Spleen (tissue), 11 donors: ENCODE measurements at regions not wholly inside any gene's neighbourhood (a gene's known extent, or its start where the extent isn't known, plus 50 kb on each side); places are given as distances from the start of the nearest gene placed in this dataset.

ENCODE experiments used
- DNase-seq: peaks from one replicate; pipeline ENCODE4 v3.0.0-alpha.2; 2020
- H3K27ac ChIP-seq, 8 donors: fragments of 200-600 bp; sonication (generic) in 7 of 8; 1 replicate in 4 of 8; 2 replicates in 4 of 8; pipeline versions ENCODE4 v1.5.0 to v1.8.0; 2016 to 2021; ENCODE audit warnings: inconsistent platforms in 4 of 8, mild to moderate bottlenecking in 4 of 8, moderate library complexity in 1 of 8
- H3K27me3 ChIP-seq, 7 donors: fragments of 200-600 bp; sonication (generic) in 6 of 7; replicated peaks in 1 of 7; 1 replicate in 4 of 7; 2 replicates in 3 of 7; pipeline versions ENCODE4 v1.5.0 to v1.8.0; 2016 to 2021; ENCODE audit warnings: inconsistent platforms in 3 of 7, mild to moderate bottlenecking in 1 of 7
- H3K36me3 ChIP-seq, 6 donors: fragments of 200-600 bp; sonication (generic) in 5 of 6; 1 replicate in 4 of 6; 2 replicates in 2 of 6; pipeline versions ENCODE4 v1.5.0 to v1.8.0; 2016 to 2021; ENCODE audit warnings: inconsistent platforms in 2 of 6
- H3K4me1 ChIP-seq, 6 donors: fragments of 200-600 bp; sonication (generic) in 5 of 6; 1 replicate in 3 of 6; 2 replicates in 3 of 6; pipeline versions ENCODE4 v1.5.0 to v1.8.0; 2016 to 2021; ENCODE audit warnings: inconsistent platforms in 3 of 6
- H3K4me3 ChIP-seq, 8 donors: fragments of 200-600 bp; sonication (generic) in 7 of 8; 1 replicate in 4 of 8; 2 replicates in 4 of 8; pipeline versions ENCODE4 v1.5.0 to v1.8.0; 2016 to 2021; ENCODE audit warnings: inconsistent platforms in 4 of 8, mild to moderate bottlenecking in 4 of 8, moderate library complexity in 2 of 8
- H3K9me3 ChIP-seq, 8 donors: fragments of 200-600 bp; sonication (generic) in 7 of 8; 1 replicate in 4 of 8; 2 replicates in 4 of 8; pipeline versions ENCODE4 v1.5.0 to v1.8.0; 2016 to 2021; ENCODE audit warnings: inconsistent platforms in 4 of 8
- POLR2A ChIP-seq, 3 donors: fragments of 450-650 bp; IDR thresholded peaks; one replicate each; pipeline ENCODE4 v1.5.1; 2017; ENCODE audit warnings: antibody characterized with exemption in 3 of 3, mild to moderate bottlenecking in 1 of 3
- POLR2AphosphoS5 ChIP-seq, 3 donors: sonication (generic); formaldehyde crosslinking; IDR thresholded peaks; one replicate each; pipeline ENCODE4 v1.5.1; 2017; ENCODE audit warnings: antibody characterized with exemption in 3 of 3
- WGBS, 5 donors: extraction: QIAGEN DNeasy Blood & Tissue Kit in 3 of 5; methylation state at CpG; one replicate each; pipeline versions ENCODE4 v1.1.5 to v1.1.7; 2013 to 2018; 5-methylcytosine and 5-hydroxymethylcytosine counted together
- intact Hi-C: fragments of 100-400 bp; cut with DNase I; formaldehyde crosslinking; loops from one replicate; pipeline ENCODE4 v1.15.0; 2023; ENCODE audit warnings: low total_unique reads
- TF ChIP-seq, protein P1 (sequence below), 11 experiments: fragments of 200-600 bp in 7 of 11; fragments of 450-650 bp in 4 of 11; sonication (generic) in 4 of 11; IDR thresholded peaks in 8 of 11; conservative IDR thresholded peaks in 3 of 11; 1 replicate in 7 of 11; 2 replicates in 4 of 11; pipeline versions ENCODE4 v1.4.0 to v1.8.0; 2016 to 2021; ENCODE audit warnings: antibody characterized with exemption in 11 of 11, inconsistent platforms in 4 of 11, mild to moderate bottlenecking in 1 of 11
- donor health status: healthy with polysubstance abuse.
- donor health status: DM: no; HTN: no; CAD: no; lungs with moderate emphysema.
- donor health status: DM: no; HTN: no; CAD: no.
- donor health status: Bipolar disorder and iron deficiency.
- donor health status: healthy.
- donor health status: DM: no; HTN: no; CAD: no.
- donor health status: DM: yes; HTN: yes; CAD: no.

DNA sequence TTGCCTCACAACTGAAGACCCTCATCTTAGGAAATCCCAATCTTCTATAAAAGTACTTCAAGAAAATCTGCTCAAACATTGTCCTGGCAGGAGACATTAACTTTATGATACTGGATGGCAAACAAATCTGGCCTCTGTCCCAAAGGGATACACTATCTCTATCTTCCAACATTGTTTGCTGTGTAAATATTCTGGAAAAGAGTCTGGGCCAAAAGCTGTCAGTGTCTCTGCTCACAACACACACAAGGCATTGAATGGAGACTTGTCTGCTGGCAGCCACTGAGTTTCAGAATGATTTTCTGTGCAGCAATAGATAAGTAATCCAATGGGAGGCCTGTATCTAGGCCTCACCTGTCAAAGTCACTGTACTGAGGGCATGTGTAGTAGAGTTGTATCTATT lies 471.1 kb downstream of the DMAC1 start:
- TF ChIP-seq POLR2A (IDR thresholded peaks at IDR 0.05) (no peak), POLR2AphosphoS5 (IDR thresholded peaks at IDR 0.05) (no peak)
- TF ChIP-seq, protein P1, sequence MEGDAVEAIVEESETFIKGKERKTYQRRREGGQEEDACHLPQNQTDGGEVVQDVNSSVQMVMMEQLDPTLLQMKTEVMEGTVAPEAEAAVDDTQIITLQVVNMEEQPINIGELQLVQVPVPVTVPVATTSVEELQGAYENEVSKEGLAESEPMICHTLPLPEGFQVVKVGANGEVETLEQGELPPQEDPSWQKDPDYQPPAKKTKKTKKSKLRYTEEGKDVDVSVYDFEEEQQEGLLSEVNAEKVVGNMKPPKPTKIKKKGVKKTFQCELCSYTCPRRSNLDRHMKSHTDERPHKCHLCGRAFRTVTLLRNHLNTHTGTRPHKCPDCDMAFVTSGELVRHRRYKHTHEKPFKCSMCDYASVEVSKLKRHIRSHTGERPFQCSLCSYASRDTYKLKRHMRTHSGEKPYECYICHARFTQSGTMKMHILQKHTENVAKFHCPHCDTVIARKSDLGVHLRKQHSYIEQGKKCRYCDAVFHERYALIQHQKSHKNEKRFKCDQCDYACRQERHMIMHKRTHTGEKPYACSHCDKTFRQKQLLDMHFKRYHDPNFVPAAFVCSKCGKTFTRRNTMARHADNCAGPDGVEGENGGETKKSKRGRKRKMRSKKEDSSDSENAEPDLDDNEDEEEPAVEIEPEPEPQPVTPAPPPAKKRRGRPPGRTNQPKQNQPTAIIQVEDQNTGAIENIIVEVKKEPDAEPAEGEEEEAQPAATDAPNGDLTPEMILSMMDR (IDR thresholded peaks at IDR 0.05 in 8 of 11, conservative IDR thresholded peaks at IDR 0.05 in 3 of 11) = no peak
- no peaks in the 10 kb centered on the region for H3K27me3 ChIP-seq
- no peaks in the 10 kb centered on the region for H3K4me1 ChIP-seq
- intact Hi-C loops = no loop called here
- no peak overlapping the region for H3K27ac ChIP-seq
- no peak overlapping the region for H3K4me3 ChIP-seq
- DNase-seq = no peak
- H3K36me3 ChIP-seq = no peaks in the 10 kb centered on the region
- no peaks in the 10 kb centered on the region for H3K9me3 ChIP-seq

DNA sequence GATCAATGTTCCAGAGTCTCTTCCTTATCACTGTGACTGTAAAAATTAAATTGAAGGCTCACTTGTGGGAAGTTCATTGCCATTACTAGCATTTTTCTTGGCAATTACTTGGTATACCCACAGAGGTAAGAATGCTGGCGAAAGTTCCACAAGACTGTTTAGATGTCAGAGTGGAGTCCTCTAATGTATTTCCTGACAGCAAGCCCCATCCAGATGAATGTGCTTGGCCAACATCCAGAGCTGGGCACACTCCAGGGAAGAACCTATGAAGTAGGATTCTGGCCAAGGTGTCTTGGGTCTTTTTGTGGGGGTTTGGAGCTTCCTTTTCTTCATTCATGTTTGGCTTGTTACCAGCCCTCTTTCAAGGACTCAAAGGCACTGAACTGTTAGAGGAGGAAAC lies 473.6 kb downstream of the DMAC1 start:
- H3K36me3 ChIP-seq = no peaks in the 10 kb centered on the region
- no peak overlapping the region for H3K27ac ChIP-seq
- no peak for DNase-seq
- H3K9me3 ChIP-seq = no peaks in the 10 kb centered on the region
- 74 to 95% (median 90%) methylated on average over 1 of the region's 1 CpG for WGBS, 5 donors
- no peaks in the 10 kb centered on the region for H3K27me3 ChIP-seq
- TF ChIP-seq POLR2AphosphoS5 (IDR thresholded peaks at IDR 0.05) = no peak
- TF ChIP-seq, protein P1 (IDR thresholded peaks at IDR 0.05 in 8 of 11, conservative IDR thresholded peaks at IDR 0.05 in 3 of 11) = no peak
- TF ChIP-seq POLR2A (IDR thresholded peaks at IDR 0.05) = no peak
- H3K4me1 ChIP-seq = no peaks in the 10 kb centered on the region
- no peak overlapping the region for H3K4me3 ChIP-seq
- intact Hi-C loops = no loop called here

DNA sequence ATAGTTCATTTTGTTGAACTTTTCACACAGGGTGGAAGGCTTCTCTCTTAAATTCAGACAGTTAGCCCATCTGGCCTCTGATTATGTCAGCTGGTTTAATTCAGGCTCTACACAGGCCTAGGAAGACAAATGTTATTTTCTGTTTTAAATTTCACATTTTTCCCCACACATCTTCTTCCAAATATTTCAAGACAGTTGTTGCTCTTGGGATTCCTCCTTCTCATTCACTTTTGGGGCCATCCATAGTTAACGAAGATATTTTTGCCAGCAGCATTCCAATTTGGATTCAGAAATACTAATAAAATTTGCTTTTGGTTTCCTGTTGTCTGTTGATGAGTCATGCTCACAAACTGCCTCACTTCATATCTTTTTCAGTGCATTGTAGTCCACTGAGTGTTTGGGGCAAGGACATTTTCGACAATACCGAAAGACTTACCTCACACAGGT lies 475.4 kb downstream of the DMAC1 start:
- Histone ChIP-seq H3K36me3 (no peaks in the 10 kb centered on the region), H3K9me3 (no peaks in the 10 kb centered on the region), H3K4me3 (no peak overlapping the region), H3K4me1 (no peaks in the 10 kb centered on the region), H3K27ac (no peak overlapping the region), H3K27me3 (no peaks in the 10 kb centered on the region)
- intact Hi-C loops = no loop called here
- TF ChIP-seq POLR2A (IDR thresholded peaks at IDR 0.05) (no peak), POLR2AphosphoS5 (IDR thresholded peaks at IDR 0.05) (no peak)
- TF ChIP-seq, protein P1 (IDR thresholded peaks at IDR 0.05 in 8 of 11, conservative IDR thresholded peaks at IDR 0.05 in 3 of 11) = no peak
- 80 to 95% (median 90%) methylated on average over 3 of the region's 3 CpGs for WGBS, 5 donors
- no peak for DNase-seq

DNA sequence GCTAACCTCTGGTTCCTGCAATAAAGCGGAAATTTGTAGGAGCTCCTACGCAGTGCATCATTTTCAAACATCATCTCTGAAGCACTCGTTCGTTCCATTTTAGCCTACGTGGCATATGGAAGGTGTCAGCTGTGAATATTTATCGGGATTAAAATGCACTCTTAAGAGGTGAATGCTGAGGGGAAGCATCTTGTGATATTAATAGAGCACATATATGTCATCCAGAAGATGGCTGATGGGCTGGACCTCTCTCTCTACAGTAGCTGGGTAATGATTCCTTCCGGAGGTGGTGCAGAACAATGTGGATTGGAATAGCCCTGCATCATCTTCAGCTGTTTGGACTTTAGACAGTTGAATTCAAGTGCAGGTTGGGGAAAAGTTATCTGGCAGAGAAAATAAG lies 478.7 kb downstream of the DMAC1 start:
- Histone ChIP-seq H3K27ac (no peak overlapping the region), H3K9me3 (no peaks in the 10 kb centered on the region), H3K36me3 (no peaks in the 10 kb centered on the region), H3K27me3 (no peaks in the 10 kb centered on the region), H3K4me3 (no peak overlapping the region), H3K4me1 (no peaks in the 10 kb centered on the region)
- DNase-seq = no peak
- WGBS, 5 donors = 79 to 91% (median 88%) methylated on average over 7 of the region's 7 CpGs
- TF ChIP-seq, protein P1 (IDR thresholded peaks at IDR 0.05 in 8 of 11, conservative IDR thresholded peaks at IDR 0.05 in 3 of 11) = no peak
- TF ChIP-seq POLR2A (IDR thresholded peaks at IDR 0.05) (no peak), POLR2AphosphoS5 (IDR thresholded peaks at IDR 0.05) (no peak)
- intact Hi-C loops = no loop called here
